ENCODE measurements at regions not wholly inside any gene's neighbourhood (a gene's known extent, or its start where the extent isn't known, plus 50 kb on each side); places are given as distances from the start of the nearest gene placed in this dataset.

- no peak overlapping the region for H3K4me3 ChIP-seq (ENCODE audit: low read length)
- no peaks in the 10 kb centered on the region for H3F3A ChIP-seq (ENCODE audit: control insufficient read depth, insufficient read depth)
- H3K27me3 ChIP-seq (ENCODE audit: control insufficient read depth, low read length), result no peaks in the 10 kb centered on the region
- H3K36me3 ChIP-seq (ENCODE audit: control insufficient read depth, low read length), result no peaks in the 10 kb centered on the region
- no peaks in the 10 kb centered on the region for H4K20me1 ChIP-seq (ENCODE audit: control insufficient read depth, insufficient read depth, low read depth, low read length)
- no peak overlapping the region for H3K27ac ChIP-seq (ENCODE audit: low read depth, low read length)
- H3K9me3 ChIP-seq (ENCODE audit: control insufficient read depth, insufficient read depth, low read length), result no peaks in the 10 kb centered on the region
- H3K79me2 ChIP-seq (ENCODE audit: control insufficient read depth, low read length), result no peaks in the 10 kb centered on the region
- peak; percentile 67 for TF ChIP-seq CTCF (IDR thresholded peaks at IDR 0.05; ENCODE audit: low read depth, low read length, poor library complexity, severe bottlenecking)
- TF ChIP-seq EZH2phosphoT487 (IDR thresholded peaks at IDR 0.05; ENCODE audit: borderline replicate concordance, low read length), result no peak
- H3K9me2 ChIP-seq (replicated peaks; ENCODE audit: control insufficient read depth, low read length), result no peaks in the 10 kb centered on the region
- no peaks in the 10 kb centered on the region for H3K4me1 ChIP-seq (ENCODE audit: control insufficient read depth, low read length)
- no peak overlapping the region for H3K4me2 ChIP-seq (ENCODE audit: low read length)
These were observed 488.0 kb upstream of the STXBP6 start for GRCh38 chr14:25537846-25538455.

GRCh38 chr14:25526290-25526689, 476.3 kb upstream of the STXBP6 start:
- Histone ChIP-seq H3K9me3 (ENCODE audit: control insufficient read depth, insufficient read depth, low read length) (no peaks in the 10 kb centered on the region), H4K20me1 (ENCODE audit: control insufficient read depth, insufficient read depth, low read depth, low read length) (no peaks in the 10 kb centered on the region), H3K27me3 (ENCODE audit: control insufficient read depth, low read length) (no peaks in the 10 kb centered on the region), H3K27ac (ENCODE audit: low read depth, low read length) (no peak overlapping the region), H3K36me3 (ENCODE audit: control insufficient read depth, low read length) (no peaks in the 10 kb centered on the region), H3K4me2 (ENCODE audit: low read length) (no peak overlapping the region), H3K79me2 (ENCODE audit: control insufficient read depth, low read length) (no peaks in the 10 kb centered on the region), H3K9me2 (replicated peaks; ENCODE audit: control insufficient read depth, low read length) (no peaks in the 10 kb centered on the region), H3K4me3 (ENCODE audit: low read length) (no peak overlapping the region), H3K4me1 (ENCODE audit: control insufficient read depth, low read length) (no peaks in the 10 kb centered on the region), H3F3A (ENCODE audit: control insufficient read depth, insufficient read depth) (no peaks in the 10 kb centered on the region)
- no peak for TF ChIP-seq CTCF (IDR thresholded peaks at IDR 0.05; ENCODE audit: low read depth, low read length, poor library complexity, severe bottlenecking)
- TF ChIP-seq EZH2phosphoT487 (IDR thresholded peaks at IDR 0.05; ENCODE audit: borderline replicate concordance, low read length), result no peak

- no peaks in the 10 kb centered on the region for H3K4me1 ChIP-seq (ENCODE audit: control insufficient read depth, low read length)
- no peaks in the 10 kb centered on the region for H3K79me2 ChIP-seq (ENCODE audit: control insufficient read depth, low read length)
- no peaks in the 10 kb centered on the region for H3K36me3 ChIP-seq (ENCODE audit: control insufficient read depth, low read length)
- no peaks in the 10 kb centered on the region for H3K27me3 ChIP-seq (ENCODE audit: control insufficient read depth, low read length)
- H4K20me1 ChIP-seq (ENCODE audit: control insufficient read depth, insufficient read depth, low read depth, low read length), result no peaks in the 10 kb centered on the region
- H3K9me2 ChIP-seq (replicated peaks; ENCODE audit: control insufficient read depth, low read length), result no peaks in the 10 kb centered on the region
- H3K4me2 ChIP-seq (ENCODE audit: low read length), result no peak overlapping the region
- TF ChIP-seq CTCF (IDR thresholded peaks at IDR 0.05; ENCODE audit: low read depth, low read length, poor library complexity, severe bottlenecking) (no peak), EZH2phosphoT487 (IDR thresholded peaks at IDR 0.05; ENCODE audit: borderline replicate concordance, low read length) (no peak)
- no peaks in the 10 kb centered on the region for H3F3A ChIP-seq (ENCODE audit: control insufficient read depth, insufficient read depth)
- H3K9me3 ChIP-seq (ENCODE audit: control insufficient read depth, insufficient read depth, low read length), result no peaks in the 10 kb centered on the region
- no peak overlapping the region for H3K27ac ChIP-seq (ENCODE audit: low read depth, low read length)
- no peak overlapping the region for H3K4me3 ChIP-seq (ENCODE audit: low read length)
These were observed 473.0 kb upstream of the STXBP6 start for GRCh38 chr14:25522926-25523325.
